ENCODE measurements at regions not wholly inside any gene's neighbourhood (a gene's known extent, or its start where the extent isn't known, plus 50 kb on each side); places are given as distances from the start of the nearest gene placed in this dataset.

GRCh38 chr7:33685503-33685902, 219.8 kb upstream of the BMPER start:
- Histone ChIP-seq H3K4me2 (replicated peaks; ENCODE audit: low read depth, low read length, poor library complexity, severe bottlenecking) (no peak overlapping the region), H4K20me1 (ENCODE audit: control insufficient read depth, insufficient read depth, low read length, poor library complexity, severe bottlenecking) (no peaks in the 10 kb centered on the region), H3K9me3 (ENCODE audit: control extremely low read depth in 1 of 3, control insufficient read depth in 2 of 3, insufficient read depth in 1 of 3, low read length in 2 of 3) (peaks cover 0 to 3% (median 0%) of the 10 kb centered on the region in 3 donors), H2AFZ (ENCODE audit: insufficient read depth, low read depth, low read length, poor library complexity, severe bottlenecking) (no peak overlapping the region), H3K27me3 (replicated peaks in 1 of 4; ENCODE audit: control extremely low read depth in 1 of 4, control insufficient read depth in 3 of 4, insufficient read depth in 4 of 4, low read length in 3 of 4) (no peaks in the 10 kb centered on the region), H3K4me1 (ENCODE audit: control insufficient read depth in 2 of 2, insufficient read depth in 2 of 2, low read length in 2 of 2) (no peaks in the 10 kb centered on the region), H3K9ac (ENCODE audit: low read length) (no peak overlapping the region), H3K27ac (ENCODE audit: low read length in 2 of 2) (no peak overlapping the region), H3K79me2 (ENCODE audit: control insufficient read depth, insufficient read depth, low read length) (no peaks in the 10 kb centered on the region), H3K36me3 (replicated peaks in 1 of 2; ENCODE audit: control extremely low read depth in 1 of 2, control insufficient read depth in 1 of 2, extremely low read depth in 1 of 2, insufficient read depth in 2 of 2, low read length in 1 of 2) (no peaks in the 10 kb centered on the region), H3K4me3 (ENCODE audit: control extremely low read depth in 1 of 5, extremely low read depth in 1 of 5, insufficient read depth in 1 of 5, low read depth in 2 of 5, low read length in 4 of 5) (no peak overlapping the region)
- Mint-ChIP-seq H3K27me3 (no peaks in the 10 kb centered on the region), H3K4me1 (no peaks in the 10 kb centered on the region), H3K27ac (no peak overlapping the region), H3K9me3 (ENCODE audit: insufficient read depth) (no peaks in the 10 kb centered on the region), H3K4me3 (no peak overlapping the region)
- no peak for ATAC-seq (ENCODE audit: low read depth)
- CTCF ChIA-PET, result no interaction called here
- POLR2A ChIA-PET, result no interaction called here
- no peak for DNase-seq
- intact Hi-C loops (cut with micrococcal nuclease), result no loop called here
- TF ChIP-seq CTCF (IDR thresholded peaks at IDR 0.05) (no peak), EZH2 (IDR thresholded peaks at IDR 0.05; ENCODE audit: borderline replicate concordance, insufficient read depth, low read depth, low read length, poor library complexity, severe bottlenecking) (no peak)
- WGBS (ENCODE audit: insufficient coverage), result 90% methylated on average over 7 of the region's 9 CpGs

- intact Hi-C loops (cut with micrococcal nuclease), result no loop called here
- no peak overlapping the region for H3K27ac ChIP-seq (ENCODE audit: low read length in 2 of 2)
- Mint-ChIP-seq H3K4me1 (no peaks in the 10 kb centered on the region), H3K27me3 (no peaks in the 10 kb centered on the region), H3K4me3 (no peak overlapping the region), H3K9me3 (ENCODE audit: insufficient read depth) (no peaks in the 10 kb centered on the region), H3K27ac (no peak overlapping the region)
- H3K4me3 ChIP-seq (ENCODE audit: control extremely low read depth in 1 of 5, extremely low read depth in 1 of 5, insufficient read depth in 1 of 5, low read depth in 2 of 5, low read length in 4 of 5), result no peak overlapping the region
- ATAC-seq (ENCODE audit: low read depth), result no peak
- no peaks in the 10 kb centered on the region for H3K36me3 ChIP-seq (replicated peaks in 1 of 2; ENCODE audit: control extremely low read depth in 1 of 2, control insufficient read depth in 1 of 2, extremely low read depth in 1 of 2, insufficient read depth in 2 of 2, low read length in 1 of 2)
- H3K4me2 ChIP-seq (replicated peaks; ENCODE audit: low read depth, low read length, poor library complexity, severe bottlenecking), result no peak overlapping the region
- H3K9ac ChIP-seq (ENCODE audit: low read length), result no peak overlapping the region
- ChIA-PET CTCF (interaction anchor here (1.4 kb wide), 1 partner anchor 11 kb away, joined by 3 read pairs; no protein-coding TSS in a partner anchor), POLR2A (no interaction called here)
- no peaks in the 10 kb centered on the region for H3K79me2 ChIP-seq (ENCODE audit: control insufficient read depth, insufficient read depth, low read length)
- TF ChIP-seq CTCF (IDR thresholded peaks at IDR 0.05) (no peak), EZH2 (IDR thresholded peaks at IDR 0.05; ENCODE audit: borderline replicate concordance, insufficient read depth, low read depth, low read length, poor library complexity, severe bottlenecking) (no peak)
- H3K4me1 ChIP-seq (ENCODE audit: control insufficient read depth in 2 of 2, insufficient read depth in 2 of 2, low read length in 2 of 2), result no peaks in the 10 kb centered on the region
- H4K20me1 ChIP-seq (ENCODE audit: control insufficient read depth, insufficient read depth, low read length, poor library complexity, severe bottlenecking), result no peaks in the 10 kb centered on the region
- no peak overlapping the region for H2AFZ ChIP-seq (ENCODE audit: insufficient read depth, low read depth, low read length, poor library complexity, severe bottlenecking)
- DNase-seq, result no peak
- WGBS (ENCODE audit: insufficient coverage), result 91% methylated on average over 16 of the region's 17 CpGs
- H3K27me3 ChIP-seq (replicated peaks in 1 of 4; ENCODE audit: control extremely low read depth in 1 of 4, control insufficient read depth in 3 of 4, insufficient read depth in 4 of 4, low read length in 3 of 4), result no peaks in the 10 kb centered on the region
- peaks cover 0 to 3% (median 0%) of the 10 kb centered on the region in 3 donors for H3K9me3 ChIP-seq (ENCODE audit: control extremely low read depth in 1 of 3, control insufficient read depth in 2 of 3, insufficient read depth in 1 of 3, low read length in 2 of 3)
Observed at GRCh38 chr7:33685981-33686683, 219.2 kb upstream of the BMPER start.
